NCI-H524 treated with DMSO at 0.1 percent for 48 hours (cell line): ENCODE measurements at regions not wholly inside any gene's neighbourhood (a gene's known extent, or its start where the extent isn't known, plus 50 kb on each side); places are given as distances from the start of the nearest gene placed in this dataset.
"Not testable (repeated sequence)": the region's sequence is repeated elsewhere in the genome, so short reads cannot be mapped to it uniquely, and the experiment has no call there.

Experiments used
- DNase-seq: peaks from one replicate; lab custom pipeline; 2025; lab: John Stamatoyannopoulos, UW

DNA sequence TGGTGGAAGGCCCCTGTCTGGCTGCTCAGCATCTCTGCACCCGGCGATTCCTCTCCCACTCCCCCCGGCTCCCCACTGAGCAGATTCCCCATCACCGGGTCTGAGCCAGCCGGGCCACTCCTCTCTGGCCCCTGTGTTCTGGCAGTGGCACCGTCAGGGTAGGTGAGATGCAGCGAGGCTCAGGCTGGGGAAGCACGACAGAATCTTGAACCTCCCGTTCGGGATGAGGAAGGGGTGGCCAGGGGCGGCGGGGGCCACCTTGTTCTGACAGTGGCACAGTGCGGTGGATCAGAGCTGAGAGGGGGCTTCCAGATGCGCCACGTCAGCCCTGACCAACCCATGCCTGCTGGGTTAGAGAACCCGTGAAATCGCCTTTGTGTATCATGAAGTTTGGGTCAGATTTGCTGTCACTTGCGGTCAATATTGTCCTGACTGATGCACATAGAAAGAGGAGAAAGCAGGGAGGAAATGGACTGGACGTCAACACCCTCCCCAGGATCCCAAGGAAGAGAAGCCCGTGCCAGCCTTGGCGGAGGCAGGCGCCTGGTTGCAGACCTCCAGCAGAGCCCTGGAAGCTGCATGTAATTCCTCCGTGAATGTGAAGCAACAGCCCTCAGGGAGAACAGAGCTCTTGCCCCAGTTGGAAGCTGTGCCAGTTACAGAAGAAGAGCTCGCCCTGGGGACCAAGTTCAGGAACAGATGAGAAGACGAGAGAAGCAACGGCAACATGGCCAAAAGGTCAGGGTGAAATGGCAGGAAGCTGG lies 137.1 kb upstream of the SFSWAP start:
- DNase-seq = no peak

DNA sequence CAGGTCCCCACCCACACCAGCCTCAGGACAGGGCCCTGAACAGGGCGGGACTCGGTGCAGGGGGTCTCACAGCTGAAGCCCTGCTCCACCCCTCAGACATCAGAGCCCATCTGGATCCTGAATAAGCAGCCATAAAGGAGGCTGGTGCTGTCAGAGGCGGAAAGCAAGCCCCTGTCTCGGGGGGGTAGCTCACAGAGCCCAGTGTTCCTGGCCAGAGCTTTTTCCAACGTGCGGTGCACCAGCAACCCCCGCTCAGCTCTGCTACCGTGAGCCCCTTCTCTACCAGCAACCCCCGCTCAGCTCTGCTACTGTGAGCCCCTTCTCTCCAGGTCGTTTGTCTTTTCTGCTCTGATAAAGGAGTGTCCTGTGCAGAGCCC lies 136.5 kb upstream of the SFSWAP start:
- DNase-seq = no peak

DNA sequence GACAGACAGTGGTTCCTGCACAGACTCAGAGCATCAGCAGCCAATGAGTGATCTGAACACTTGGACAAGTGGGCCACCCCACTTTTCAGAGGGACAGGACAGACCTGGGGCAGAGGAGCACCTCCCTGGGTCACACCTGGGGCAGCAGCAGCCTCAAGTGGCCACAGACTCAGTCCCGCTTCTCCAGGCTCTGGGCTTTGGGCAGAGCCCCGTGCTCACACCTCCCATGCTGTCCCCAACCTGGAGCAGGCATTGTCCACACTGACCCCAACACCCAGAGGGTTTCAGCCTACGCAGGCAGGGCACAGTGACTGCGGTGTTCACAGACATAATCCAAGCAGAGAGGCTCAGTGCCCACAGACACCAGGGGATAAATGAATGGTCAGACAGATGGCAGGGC lies 135.5 kb upstream of the SFSWAP start:
- no peak for DNase-seq

DNA sequence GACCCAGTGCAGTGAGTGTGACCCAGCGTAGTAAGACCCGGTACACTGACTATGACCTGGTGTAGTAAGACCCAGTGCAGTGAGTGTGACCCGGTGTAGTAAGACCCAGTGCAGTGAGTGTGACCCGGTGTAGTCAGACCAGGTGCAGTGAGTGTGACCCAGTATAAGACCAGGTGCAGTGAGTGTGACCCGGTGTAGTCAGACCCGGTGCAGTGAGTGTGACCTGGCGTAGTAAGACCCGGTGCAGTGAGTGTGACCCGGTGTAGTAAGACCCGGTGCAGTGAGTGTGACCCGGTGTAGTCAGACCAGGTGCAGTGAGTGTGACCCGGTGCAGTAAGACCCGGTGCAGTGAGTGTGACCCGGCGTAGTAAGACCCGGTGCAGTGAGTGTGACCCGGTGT lies 134.2 kb upstream of the SFSWAP start:
- not testable (repeated sequence) for DNase-seq

DNA sequence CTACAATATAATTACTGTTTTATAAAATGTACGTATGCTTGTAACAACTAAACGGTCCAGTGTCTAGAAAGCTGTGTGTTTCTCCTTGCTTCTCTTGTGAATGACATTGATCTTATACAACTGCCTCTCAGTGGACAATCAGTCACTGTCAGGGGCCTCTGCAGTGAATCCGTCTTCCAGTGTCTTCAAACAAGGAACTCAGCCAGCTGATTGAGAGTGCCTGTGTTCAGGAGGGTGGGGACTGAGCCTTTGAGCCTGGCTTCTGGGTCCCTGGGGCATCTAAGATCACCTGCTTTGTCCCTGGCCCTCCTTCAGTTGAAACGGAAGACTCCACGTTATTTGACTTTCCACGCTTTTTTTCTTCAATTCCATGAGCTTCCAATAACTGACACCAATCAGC lies 133.1 kb upstream of the SFSWAP start:
- DNase-seq = no peak

DNA sequence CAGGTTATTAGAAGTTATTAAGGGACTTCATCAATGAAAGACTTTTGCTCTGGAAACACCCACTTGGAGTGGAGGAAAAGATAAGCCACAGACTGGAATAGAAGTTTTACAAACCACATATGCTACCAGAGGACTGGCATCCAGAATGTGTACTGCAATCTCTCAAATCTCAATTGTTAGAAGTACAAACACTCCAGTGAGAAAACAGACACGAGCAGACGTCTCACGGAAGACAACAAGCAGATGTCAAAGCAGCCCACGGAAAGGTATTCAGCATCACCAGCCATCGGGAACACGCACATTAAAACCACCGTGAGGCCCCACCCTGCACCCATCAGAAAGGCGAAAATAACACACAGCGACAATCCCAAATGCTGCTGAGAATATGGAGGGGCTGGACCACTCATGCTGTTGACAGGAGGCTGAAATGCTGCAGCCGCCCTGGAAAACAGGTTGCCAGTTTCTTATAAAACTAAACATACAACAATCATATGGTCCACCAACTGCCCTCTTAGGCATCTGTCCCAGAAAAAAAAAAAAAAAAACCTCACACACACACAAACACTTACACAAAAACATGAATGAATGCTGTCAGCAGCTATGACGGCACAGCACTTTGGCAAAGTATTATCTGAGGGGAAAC lies 131.9 kb upstream of the SFSWAP start:
- DNase-seq = no peak

DNA sequence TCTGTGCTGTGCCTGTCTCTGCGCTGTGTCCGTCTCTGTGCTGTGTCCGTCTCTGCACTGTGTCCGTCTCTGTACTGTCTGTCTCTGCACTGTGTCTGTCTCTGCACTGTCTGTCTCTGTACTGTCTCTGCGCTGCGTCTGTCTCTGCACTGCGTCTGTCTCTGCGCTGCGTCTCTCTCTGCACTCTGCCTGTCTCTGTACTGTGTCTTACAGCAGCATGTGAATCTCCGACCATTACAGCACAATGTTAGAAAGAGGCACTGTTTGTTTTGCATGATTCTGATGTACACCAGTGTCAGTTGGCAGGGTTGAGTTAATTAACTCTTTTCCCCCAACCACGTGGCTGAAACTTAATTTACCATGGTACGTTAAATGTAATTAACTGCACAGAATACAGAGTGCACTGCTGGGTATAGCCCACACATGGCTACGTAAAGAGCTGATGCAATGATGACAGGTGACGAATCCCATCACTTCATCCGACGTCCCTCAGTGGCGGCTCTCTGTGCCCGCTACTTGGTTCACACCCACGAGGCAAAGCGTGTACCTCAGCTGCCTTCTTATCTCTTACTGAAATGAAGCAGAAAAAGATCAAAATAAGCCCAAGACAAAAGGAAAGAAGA lies 127.7 kb upstream of the SFSWAP start:
- no peak for DNase-seq

DNA sequence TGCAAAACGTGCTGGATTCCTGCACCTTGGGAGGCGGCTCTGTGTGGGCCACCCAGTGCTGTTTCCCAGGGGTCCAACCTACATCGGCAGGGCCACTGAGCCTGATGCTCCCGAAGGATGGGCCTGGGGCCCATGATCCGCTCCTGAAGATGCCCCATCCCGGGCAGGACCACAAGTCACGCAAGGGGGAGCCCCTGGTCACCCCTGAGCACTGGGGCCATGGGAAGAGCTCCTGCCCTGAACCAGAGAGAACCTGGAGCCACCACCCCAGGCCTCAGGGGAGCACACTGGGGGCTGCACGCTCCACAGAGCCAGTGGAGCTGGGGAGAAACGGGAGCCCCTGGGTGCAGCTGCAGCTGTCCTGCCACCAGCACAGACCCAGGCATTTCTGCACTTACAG lies 124.6 kb upstream of the SFSWAP start:
- no peak for DNase-seq

DNA sequence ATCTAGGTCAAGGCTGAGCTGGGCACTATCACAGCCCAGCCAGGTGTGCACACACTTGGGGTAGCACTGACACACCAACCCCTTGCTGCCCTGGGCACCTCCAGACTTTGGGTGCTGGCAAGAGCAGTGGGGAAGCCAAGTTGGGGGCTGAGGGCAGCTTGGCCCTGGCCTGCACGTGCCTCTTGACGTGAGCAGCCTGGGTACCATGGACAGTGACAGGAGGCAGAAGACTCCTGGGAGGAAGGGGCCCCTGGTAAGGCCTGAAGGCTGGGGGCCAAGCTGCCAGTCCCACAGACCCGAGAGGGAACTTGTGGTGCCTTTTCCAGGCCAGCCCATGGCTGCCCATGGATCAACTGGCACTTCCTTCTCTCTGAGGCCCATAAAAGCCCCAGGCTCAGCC lies 124.1 kb upstream of the SFSWAP start:
- DNase-seq = no peak

DNA sequence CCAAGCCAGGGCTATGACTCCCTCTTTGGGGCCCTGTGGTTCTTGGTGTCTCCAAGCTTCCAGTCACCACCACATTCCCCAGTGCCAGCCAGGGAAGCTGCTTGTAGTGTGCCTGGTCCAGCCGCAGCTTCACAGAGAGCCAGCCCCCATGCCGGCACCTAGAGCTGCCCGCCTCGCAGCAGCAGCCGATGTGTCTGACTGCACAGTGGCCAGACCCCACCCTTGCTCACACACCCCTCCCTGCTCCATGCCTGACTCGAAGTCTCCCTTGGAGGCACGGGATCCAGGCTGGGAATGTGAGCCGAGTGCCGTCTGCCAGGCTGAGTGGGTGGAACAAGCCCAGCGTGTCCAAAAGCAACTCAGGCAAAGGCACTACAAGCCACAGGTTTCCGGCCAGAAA lies 123.3 kb upstream of the SFSWAP start:
- DNase-seq = no peak

DNA sequence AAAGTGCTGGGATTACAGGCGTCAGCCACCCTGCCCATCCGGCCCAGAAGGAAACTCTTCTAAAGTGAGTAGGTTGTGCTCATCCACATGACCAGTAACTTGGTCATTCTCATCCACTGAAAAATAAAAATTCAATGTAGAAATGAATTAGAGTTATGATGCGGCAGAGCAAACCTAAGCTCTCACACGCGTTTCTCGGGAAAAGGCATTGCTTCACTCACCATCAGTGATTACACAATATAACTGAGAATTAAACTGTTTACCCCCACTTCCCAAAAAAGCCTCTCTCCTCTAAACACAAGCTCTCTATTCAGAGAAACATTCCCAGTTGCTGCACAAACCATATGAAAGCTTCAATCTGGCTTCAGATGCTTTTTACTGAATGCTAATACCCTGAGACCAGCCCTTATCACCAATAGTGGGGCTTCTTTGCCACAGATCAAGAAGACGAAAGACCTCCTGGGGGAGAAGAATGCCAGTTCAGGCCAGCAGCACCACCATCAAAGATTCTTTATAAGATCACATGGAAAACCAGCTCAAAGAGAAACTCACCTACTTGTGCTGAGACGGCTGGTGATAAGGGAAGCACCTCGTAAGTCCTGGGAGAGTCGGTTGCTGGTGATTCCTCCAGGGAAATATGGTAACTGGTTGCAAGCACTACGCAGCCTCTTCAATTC lies 121.5 kb upstream of the SFSWAP start:
- DNase-seq = no peak

DNA sequence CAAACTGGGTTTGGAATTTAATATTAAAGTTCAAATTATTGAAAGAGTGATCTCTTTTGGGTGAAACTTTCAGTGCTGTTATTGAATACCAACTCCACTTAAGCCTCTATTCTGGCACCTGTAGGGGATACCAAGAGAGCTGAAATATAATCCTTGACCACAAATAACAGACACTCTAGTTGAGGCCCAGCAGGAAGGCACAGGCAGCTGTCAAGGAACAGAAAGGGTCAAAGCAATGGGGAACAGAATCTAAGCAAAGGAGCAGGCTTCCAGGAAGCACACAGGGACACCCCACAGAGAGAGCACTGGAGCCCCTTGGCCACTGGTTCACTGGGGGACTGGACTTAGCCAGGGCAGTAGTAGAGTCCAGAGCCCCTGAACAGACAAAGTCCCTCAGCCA lies 120.9 kb upstream of the SFSWAP start:
- DNase-seq = no peak

DNA sequence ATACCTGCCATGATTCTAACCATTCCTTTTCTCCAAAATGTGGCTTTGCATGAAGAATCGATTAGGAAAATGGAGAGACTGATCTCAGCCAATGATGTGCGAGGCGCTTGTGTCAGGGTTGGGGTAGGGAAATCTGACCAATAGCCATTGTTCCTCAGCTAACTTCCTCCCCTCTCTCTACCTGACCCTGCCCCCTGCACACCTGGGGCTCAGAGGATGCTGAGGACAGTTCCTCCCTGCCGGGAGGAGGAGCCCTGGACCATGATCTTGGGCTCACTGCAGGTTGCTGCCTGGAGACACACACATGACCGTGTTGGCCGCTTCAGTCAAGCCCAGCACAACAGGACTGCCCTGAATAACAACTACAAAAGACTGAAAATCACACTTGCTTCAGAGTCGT lies 119.8 kb upstream of the SFSWAP start:
- DNase-seq = no peak

DNA sequence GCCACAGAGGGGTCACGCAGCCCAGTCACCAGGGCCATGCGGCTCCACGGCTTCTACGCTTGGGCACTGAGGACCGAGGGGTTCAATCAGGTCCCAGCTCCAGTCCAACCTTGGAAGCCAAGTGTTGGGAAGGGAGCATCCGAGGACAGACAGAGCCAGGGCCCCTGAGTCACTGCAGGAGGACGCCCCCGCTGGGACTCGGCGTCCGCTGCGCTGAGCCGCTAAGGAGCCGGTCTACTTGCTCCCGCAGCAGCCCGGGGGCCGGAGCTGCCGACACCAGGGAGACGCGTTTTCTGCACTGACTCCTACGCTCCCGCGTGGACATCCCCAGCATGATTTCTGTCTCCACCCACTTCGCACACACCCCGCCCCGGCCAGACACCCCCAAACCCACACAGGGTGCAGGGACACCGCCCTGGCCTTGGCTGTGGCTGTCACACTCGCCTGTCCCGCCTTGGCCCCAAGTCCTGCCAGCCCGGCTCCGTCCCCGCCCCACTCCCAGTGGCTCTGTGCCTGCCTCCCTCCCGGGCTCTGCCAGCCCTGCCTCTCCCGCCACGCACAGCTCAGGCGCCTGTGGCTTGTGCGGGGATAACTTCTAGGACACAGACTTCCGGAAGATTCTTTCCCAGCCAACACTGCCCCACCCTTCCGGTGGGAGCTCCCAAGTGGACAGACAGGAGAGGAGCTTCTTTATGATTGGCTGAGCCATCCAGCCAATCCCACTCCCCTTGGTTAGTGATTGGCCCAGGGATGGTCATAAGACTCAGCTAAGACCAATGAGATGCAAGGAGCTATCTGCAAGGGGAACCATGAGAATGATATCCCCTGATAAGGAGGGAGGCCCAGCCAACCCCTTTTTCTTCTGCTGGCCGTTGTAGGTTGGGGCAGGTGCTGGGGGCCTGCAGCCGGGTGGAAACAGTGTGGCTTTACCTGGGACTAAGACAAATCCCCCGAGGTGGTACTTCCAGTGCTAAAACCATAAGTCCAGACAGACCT lies 118.9 kb upstream of the SFSWAP start:
- DNase-seq = no peak

DNA sequence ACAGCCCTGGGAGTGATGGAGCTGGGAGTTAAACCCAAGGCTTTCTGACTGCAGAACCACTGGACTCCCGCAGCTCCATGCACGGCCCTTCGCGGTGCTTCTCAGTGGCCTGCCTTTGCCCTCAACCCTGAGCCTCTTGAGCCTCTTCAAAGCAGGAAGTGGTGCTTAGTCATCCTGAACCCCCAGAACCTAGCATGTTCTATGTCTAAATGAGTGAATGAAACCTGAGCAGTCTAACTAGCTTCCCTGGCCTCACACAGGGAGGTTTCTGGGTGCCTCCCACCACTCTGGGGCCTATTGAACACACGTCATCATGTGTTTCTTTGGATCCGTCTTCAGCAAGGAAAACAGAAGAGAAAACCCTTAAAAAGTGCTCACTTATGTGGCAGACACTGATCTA lies 117.9 kb upstream of the SFSWAP start:
- no peak for DNase-seq

DNA sequence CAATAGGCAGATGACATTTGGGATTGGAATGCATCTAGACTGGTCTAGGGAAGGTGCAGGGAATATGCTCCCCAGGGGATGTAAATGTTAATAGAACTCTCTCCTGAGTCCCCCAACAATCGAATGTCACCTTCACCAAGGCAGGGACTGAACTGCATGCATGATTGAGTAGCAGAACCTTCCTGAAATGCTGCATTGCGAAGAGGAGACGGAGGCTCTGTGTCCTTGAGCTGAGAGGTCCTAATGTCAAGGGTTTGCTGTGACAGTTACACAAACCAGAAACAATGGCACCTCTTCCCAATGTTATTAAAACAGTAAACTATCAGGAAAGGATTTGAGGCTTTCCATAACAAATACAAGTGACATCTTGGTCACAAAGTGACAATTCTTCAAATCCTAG lies 117.5 kb upstream of the SFSWAP start:
- no peak for DNase-seq

DNA sequence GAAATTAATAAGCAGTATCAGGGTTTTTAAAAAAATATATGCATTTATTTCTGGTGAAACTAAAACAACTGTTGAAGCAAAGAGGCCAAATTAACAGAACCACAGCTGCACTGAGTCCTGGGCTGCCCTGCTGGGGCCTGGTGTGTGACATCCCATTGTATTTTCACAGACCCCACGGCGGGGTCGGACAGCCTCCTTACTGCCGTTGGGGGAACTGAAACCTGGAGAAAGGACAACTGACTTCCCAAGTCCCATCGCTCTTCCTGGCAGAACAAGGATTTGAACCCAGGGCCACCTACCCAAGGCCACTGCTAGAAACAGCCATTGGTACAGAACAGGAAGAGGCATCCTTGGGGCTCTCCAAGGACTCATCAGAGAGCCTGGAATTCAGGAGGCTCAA lies 114.8 kb upstream of the SFSWAP start:
- no peak for DNase-seq

DNA sequence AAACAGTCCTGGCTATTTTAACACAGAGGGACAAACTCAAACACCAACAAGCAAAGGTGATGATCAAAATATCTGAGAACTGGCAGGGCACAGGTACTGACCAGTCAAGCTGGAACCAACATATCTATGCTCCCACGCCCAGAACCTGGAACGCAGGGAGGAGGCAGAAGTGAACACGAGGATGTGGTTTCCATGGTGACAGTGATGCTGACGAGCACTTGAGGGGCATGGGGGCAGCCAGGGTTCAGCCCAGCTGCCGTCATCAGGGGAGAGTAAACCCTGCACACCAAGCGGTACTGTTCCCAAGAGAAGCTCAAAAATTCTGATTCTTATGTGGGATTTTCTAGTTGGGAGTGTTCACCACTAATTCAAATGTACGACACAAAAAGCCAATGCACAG lies 113.6 kb upstream of the SFSWAP start:
- no peak for DNase-seq

DNA sequence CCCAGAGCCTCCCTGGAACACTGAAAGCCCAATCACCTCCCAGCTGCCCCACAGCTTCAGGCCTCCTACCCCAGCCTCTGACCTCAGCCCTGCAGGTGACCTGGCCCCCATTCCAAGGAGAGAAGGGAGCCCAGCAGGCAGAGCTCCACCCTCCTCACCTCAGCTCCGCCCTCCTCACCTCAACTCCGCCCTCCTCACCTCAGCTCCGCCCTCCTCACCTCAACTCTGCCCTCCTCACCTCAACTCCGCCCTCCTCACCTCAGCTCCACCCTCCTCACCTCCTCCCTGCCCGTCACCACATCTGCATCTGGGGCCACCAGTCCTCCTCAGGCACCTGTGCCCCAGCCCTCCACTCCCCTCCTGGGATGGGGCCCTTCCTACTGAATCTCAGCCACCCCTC lies 112.2 kb upstream of the SFSWAP start:
- no peak for DNase-seq

DNA sequence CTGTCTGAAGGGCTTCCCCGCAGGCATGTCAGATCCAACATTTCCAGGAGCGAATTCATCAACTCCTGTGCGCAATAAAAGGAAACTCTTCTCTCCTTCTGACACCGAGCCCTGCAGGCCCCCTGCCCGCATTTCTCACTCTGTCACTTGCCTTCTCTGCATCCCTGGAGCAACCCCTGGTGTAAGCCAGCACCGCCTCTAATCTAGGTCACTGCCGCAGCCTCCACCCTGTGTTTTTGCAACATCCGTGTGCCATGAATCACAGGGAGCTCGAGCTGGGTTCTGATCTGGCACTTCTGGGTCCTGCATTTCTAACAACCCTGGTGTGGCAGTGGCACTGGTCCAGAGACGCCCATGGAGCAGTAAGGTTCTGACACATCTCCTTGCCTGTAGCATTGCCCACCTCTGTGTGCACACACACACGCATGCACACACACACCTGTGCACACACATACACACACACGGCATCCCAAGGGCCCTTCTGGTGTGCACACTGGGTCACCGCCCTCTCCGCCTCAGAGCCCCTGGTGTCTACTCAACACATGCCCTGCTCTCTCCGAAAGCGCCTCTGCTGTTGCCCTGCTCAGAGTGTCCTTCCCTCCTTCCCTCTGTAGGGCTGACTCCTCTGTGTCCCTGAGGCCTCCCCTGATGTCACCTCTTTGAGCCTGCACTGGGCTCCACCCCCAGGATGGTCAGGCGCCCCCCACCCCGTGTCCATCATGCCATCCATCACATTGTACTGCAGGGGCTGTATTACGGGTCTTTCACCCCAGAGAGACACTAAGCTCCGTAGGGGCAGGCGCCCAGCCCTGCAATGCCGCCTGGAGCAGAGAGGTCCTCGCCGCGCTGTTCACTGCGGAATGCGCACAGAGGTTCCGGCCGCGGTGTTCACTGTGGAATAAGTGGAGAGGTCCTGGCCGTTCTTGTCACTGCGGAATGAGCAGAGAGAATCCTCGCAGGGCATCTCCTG lies 111.4 kb upstream of the SFSWAP start:
- DNase-seq = no peak

DNA sequence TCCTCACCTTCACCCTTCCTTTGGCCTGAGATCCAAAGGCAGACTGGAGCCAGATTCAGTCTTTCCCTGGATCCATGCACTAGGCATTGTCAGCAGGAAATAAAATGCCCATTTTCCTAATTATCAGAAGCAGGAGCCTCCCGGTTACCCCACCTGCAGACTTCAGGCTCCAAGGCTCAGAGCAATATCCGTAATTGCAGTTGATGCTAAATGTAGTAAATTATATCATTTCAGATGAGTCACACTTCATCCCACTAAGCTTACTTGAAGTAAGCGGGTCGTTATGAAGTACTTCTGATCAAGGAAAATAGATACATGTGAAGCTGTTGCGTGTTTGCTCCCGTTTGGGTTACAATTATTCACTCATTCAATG lies 110.7 kb upstream of the SFSWAP start:
- no peak for DNase-seq
